Endodermal cell (in vitro differentiated cells): ENCODE measurements at regions not wholly inside any gene's neighbourhood (a gene's known extent, or its start where the extent isn't known, plus 50 kb on each side); places are given as distances from the start of the nearest gene placed in this dataset.

Source experiments
- DNase-seq: peaks from one replicate; pipeline ENCODE4 v3.0.0-alpha.2; 2017
- H3K27ac ChIP-seq: 2 replicates; pipeline ENCODE4 v1.5.1; 2013; ENCODE audit warnings: mild to moderate bottlenecking, low read depth, low read length, moderate library complexity
- H3K27me3 ChIP-seq: 2 replicates; pipeline ENCODE4 v1.6.1; 2013; ENCODE audit warnings: mild to moderate bottlenecking, low read length, moderate library complexity; ENCODE audit not compliant: insufficient read depth, control insufficient read depth, poor library complexity, severe bottlenecking
- H3K36me3 ChIP-seq: 2 replicates; pipeline ENCODE4 v1.7.0; 2013; ENCODE audit warnings: mild to moderate bottlenecking, low read length, moderate library complexity; ENCODE audit not compliant: control insufficient read depth, insufficient read depth
- H3K4me1 ChIP-seq: one replicate; pipeline ENCODE4 v1.7.0; 2013; ENCODE audit warnings: low read length; ENCODE audit not compliant: control insufficient read depth, insufficient read depth
- H3K4me3 ChIP-seq: 2 replicates; pipeline ENCODE4 v1.5.1; 2013; ENCODE audit warnings: mild to moderate bottlenecking, low read length, moderate library complexity
- H3K9ac ChIP-seq: 2 replicates; pipeline ENCODE4 v1.6.1; 2013; ENCODE audit warnings: mild to moderate bottlenecking, low read length, moderate library complexity; ENCODE audit not compliant: poor library complexity, severe bottlenecking; ENCODE audit errors: extremely low read depth
- H3K9me3 ChIP-seq: 2 replicates; pipeline ENCODE4 v1.6.1; 2013; ENCODE audit warnings: mild to moderate bottlenecking, low read length, moderate library complexity; ENCODE audit not compliant: control insufficient read depth
- H3K27ac Mint-ChIP-seq: 2 replicates; pipeline ENCODE4 v1.8.0; 2020; ENCODE audit warnings: mixed read lengths
- H3K27me3 Mint-ChIP-seq: 2 replicates; pipeline ENCODE4 v1.8.0; 2021; ENCODE audit warnings: mild to moderate bottlenecking, mixed read lengths; ENCODE audit not compliant: insufficient read depth
- H3K36me3 Mint-ChIP-seq: 2 replicates; pipeline ENCODE4 v1.8.0; 2020; ENCODE audit warnings: low read depth, mixed read lengths
- H3K4me1 Mint-ChIP-seq: 2 replicates; pipeline ENCODE4 v1.8.0; 2020; ENCODE audit warnings: mixed read lengths
- H3K4me3 Mint-ChIP-seq: 2 replicates; pipeline ENCODE4 v1.8.0; 2020; ENCODE audit warnings: mild to moderate bottlenecking, moderate library complexity, mixed read lengths
- H3K9me3 Mint-ChIP-seq: 2 replicates; pipeline ENCODE4 v1.8.0; 2020; ENCODE audit warnings: mild to moderate bottlenecking, mixed read lengths
- CTCF ChIP-seq: fragments of 200-600 bp; sonication (generic); conservative IDR thresholded peaks from 2 replicates; pipeline ENCODE4 v1.5.0; 2021; ENCODE audit warnings: antibody characterized with exemption, mild to moderate bottlenecking
- WGBS, 2 experiments: methylation state at CpG; one replicate each; pipeline versions ENCODE4 v1.1.5 to v1.1.7; 2013; ENCODE audit warnings: missing lambda C conversion rate in 2 of 2, mixed read lengths in 1 of 2; ENCODE audit not compliant: insufficient coverage in 1 of 2, insufficient read length in 1 of 2; 5-methylcytosine and 5-hydroxymethylcytosine counted together

- Histone ChIP-seq H3K4me3 (no peak overlapping the region), H3K27ac (no peak overlapping the region), H3K9me3 (no peaks in the 10 kb centered on the region), H3K9ac (no peak overlapping the region), H3K27me3 (no peaks in the 10 kb centered on the region), H3K4me1 (no peaks in the 10 kb centered on the region), H3K36me3 (no peaks in the 10 kb centered on the region)
- H3K36me3 Mint-ChIP-seq = no peaks in the 10 kb centered on the region
- peaks cover 10% of the 10 kb centered on the region for H3K4me1 Mint-ChIP-seq
- DNase-seq = no peak
- H3K27ac Mint-ChIP-seq = no peak overlapping the region
- TF ChIP-seq CTCF = no peak
- 67% methylated on average over 3 of the region's 3 CpGs; no CpG with 5 or more reads in 1 of the 2 experiments for WGBS, 2 experiments
- H3K27me3 Mint-ChIP-seq = no peaks in the 10 kb centered on the region
- H3K9me3 Mint-ChIP-seq = no peaks in the 10 kb centered on the region
- no peak overlapping the region for H3K4me3 Mint-ChIP-seq
Observed at GRCh38 chr16:6063526-6063925, 965.9 kb upstream of the EEF2KMT start.

- no peak for TF ChIP-seq CTCF
Observed at GRCh38 chr16:6059671-6060070, 962.1 kb upstream of the EEF2KMT start.

GRCh38 chr16:6057821-6058220, 960.2 kb upstream of the EEF2KMT start:
- H3K9me3 Mint-ChIP-seq = no peaks in the 10 kb centered on the region
- H3K27ac Mint-ChIP-seq = no peak overlapping the region

More at GRCh38 chr16:6059671-6060070, 962.1 kb upstream of the EEF2KMT start:
- Histone ChIP-seq H3K9ac (no peak overlapping the region), H3K4me3 (no peak overlapping the region), H3K27me3 (no peaks in the 10 kb centered on the region), H3K4me1 (no peaks in the 10 kb centered on the region), H3K9me3 (no peaks in the 10 kb centered on the region), H3K36me3 (no peaks in the 10 kb centered on the region), H3K27ac (no peak overlapping the region)
- no peak for DNase-seq
- Mint-ChIP-seq H3K4me3 (no peak overlapping the region), H3K9me3 (no peaks in the 10 kb centered on the region), H3K27ac (no peak overlapping the region), H3K36me3 (no peaks in the 10 kb centered on the region), H3K4me1 (peaks cover 3% of the 10 kb centered on the region), H3K27me3 (peaks cover 1% of the 10 kb centered on the region)

More at GRCh38 chr16:6057821-6058220, 960.2 kb upstream of the EEF2KMT start:
- WGBS, 2 experiments = 80 to 84% methylated on average over 2 to 4 of the region's 6 CpGs
- Histone ChIP-seq H3K4me1 (no peaks in the 10 kb centered on the region), H3K27me3 (no peaks in the 10 kb centered on the region), H3K9me3 (no peaks in the 10 kb centered on the region), H3K36me3 (no peaks in the 10 kb centered on the region), H3K4me3 (no peak overlapping the region), H3K27ac (no peak overlapping the region), H3K9ac (no peak overlapping the region)
- no peaks in the 10 kb centered on the region for H3K36me3 Mint-ChIP-seq
- TF ChIP-seq CTCF = no peak
- no peak overlapping the region for H3K4me3 Mint-ChIP-seq
- H3K4me1 Mint-ChIP-seq = peaks cover 3% of the 10 kb centered on the region
- H3K27me3 Mint-ChIP-seq = peaks cover 1% of the 10 kb centered on the region
- no peak for DNase-seq
